Rectal smooth muscle tissue (tissue), 1 donor: ENCODE measurements at regions not wholly inside any gene's neighbourhood (a gene's known extent, or its start where the extent isn't known, plus 50 kb on each side); places are given as distances from the start of the nearest gene placed in this dataset.

ENCODE experiments used
- H3K27ac ChIP-seq: one replicate; pipeline ENCODE4 v1.7.0; 2013; ENCODE audit warnings: low read depth, low read length, inconsistent platforms
- H3K27me3 ChIP-seq: one replicate; pipeline ENCODE4 v1.7.0; 2013; ENCODE audit warnings: low read length; ENCODE audit not compliant: control insufficient read depth, insufficient read depth
- H3K36me3 ChIP-seq: one replicate; pipeline ENCODE4 v1.7.0; 2013; ENCODE audit warnings: low read length; ENCODE audit not compliant: control insufficient read depth, insufficient read depth
- H3K4me1 ChIP-seq: one replicate; pipeline ENCODE4 v1.7.0; 2013; ENCODE audit warnings: low read length; ENCODE audit not compliant: control insufficient read depth, insufficient read depth
- H3K4me3 ChIP-seq: one replicate; pipeline ENCODE4 v1.7.0; 2013; ENCODE audit warnings: low read length
- H3K9ac ChIP-seq: one replicate; pipeline ENCODE4 v1.7.0; 2013; ENCODE audit warnings: low read length

DNA sequence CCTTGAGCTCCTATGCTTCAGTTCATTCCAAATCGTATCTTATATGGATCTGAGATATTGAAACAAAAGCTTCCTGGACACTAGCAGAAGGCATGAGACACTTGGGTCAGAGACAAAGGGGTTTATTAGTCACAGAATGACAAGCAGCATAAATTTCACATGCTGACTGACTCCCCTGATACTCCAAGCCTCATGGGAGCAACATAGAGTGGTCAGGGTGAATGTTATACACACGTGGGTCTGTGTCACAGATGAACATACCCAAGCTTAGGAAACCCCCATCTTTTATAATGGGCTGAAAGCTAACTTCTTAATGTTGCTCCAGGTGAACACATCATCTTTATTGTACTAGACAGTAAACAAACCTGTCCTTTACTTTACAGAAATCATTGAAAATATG lies 599.9 kb upstream of the RGS18 start:
- Histone ChIP-seq H3K27ac (no peak overlapping the region), H3K4me1 (no peaks in the 10 kb centered on the region), H3K27me3 (no peaks in the 10 kb centered on the region), H3K4me3 (no peak overlapping the region), H3K9ac (no peak overlapping the region), H3K36me3 (no peaks in the 10 kb centered on the region)

DNA sequence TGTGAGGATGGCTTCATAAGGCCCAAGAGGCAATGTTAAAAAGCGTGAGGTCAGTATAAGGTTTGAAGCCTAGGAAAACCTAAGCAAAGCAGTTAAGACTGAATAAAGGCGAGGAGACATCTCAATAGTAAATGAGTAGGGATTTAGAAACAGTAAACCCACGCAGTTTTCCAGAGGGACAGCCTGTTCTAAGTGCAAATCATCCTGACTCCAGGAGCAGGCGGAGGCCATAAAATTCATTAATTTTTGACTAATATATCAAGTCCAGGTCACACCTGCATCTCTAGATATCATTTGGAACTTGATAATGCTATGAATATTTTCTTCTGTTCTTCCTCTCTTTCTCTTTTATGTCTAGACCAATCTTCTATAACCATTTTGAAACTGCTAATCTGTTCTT lies 597.0 kb upstream of the RGS18 start:
- H3K36me3 ChIP-seq, result no peaks in the 10 kb centered on the region
- H3K27ac ChIP-seq, result no peak overlapping the region
- H3K4me1 ChIP-seq, result no peaks in the 10 kb centered on the region
- H3K9ac ChIP-seq, result no peak overlapping the region
- H3K4me3 ChIP-seq, result no peak overlapping the region
- H3K27me3 ChIP-seq, result no peaks in the 10 kb centered on the region

DNA sequence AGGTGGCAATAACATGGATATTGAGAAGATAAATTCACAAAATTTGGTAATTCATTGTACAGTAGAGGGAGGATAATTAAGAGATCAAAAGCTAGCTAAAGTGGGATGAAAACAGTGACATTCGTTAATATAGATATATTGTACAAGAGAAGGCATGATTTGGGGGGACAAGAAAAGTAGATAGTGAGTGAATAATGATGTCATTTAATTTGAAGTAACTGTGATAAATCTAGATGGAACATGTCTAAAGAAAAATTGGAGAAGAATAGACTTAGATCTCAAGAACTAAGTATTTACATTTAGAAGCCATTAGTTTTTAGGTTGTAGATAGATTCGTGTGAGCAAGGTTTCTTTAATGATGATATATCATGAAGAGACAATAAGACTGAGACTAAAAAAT lies 594.0 kb upstream of the RGS18 start:
- H3K4me1 ChIP-seq, result no peaks in the 10 kb centered on the region
- H3K27me3 ChIP-seq, result no peaks in the 10 kb centered on the region
- no peak overlapping the region for H3K9ac ChIP-seq
- H3K36me3 ChIP-seq, result no peaks in the 10 kb centered on the region
- H3K4me3 ChIP-seq, result no peak overlapping the region
- H3K27ac ChIP-seq, result no peak overlapping the region

DNA sequence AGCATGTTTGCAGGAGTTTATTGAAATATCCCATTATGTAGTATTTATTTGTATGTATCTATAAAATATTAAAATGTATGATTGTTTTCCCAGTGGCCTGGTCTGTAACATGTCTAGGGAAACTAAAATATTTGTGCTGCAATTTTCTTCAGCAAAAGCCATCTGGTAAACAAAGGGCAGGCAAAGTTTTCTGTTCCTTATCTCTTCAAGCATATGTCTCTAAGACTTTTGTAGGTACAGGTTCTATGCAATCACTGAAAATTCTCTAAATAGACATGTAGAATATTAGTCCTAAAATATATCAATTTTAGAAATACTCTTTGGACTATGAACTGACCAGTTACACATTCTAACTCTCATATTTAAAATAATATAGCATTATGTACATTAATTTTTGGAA lies 585.8 kb upstream of the RGS18 start:
- Histone ChIP-seq H3K4me1 (no peaks in the 10 kb centered on the region), H3K36me3 (no peaks in the 10 kb centered on the region), H3K27me3 (no peaks in the 10 kb centered on the region), H3K27ac (no peak overlapping the region), H3K4me3 (no peak overlapping the region), H3K9ac (no peak overlapping the region)

DNA sequence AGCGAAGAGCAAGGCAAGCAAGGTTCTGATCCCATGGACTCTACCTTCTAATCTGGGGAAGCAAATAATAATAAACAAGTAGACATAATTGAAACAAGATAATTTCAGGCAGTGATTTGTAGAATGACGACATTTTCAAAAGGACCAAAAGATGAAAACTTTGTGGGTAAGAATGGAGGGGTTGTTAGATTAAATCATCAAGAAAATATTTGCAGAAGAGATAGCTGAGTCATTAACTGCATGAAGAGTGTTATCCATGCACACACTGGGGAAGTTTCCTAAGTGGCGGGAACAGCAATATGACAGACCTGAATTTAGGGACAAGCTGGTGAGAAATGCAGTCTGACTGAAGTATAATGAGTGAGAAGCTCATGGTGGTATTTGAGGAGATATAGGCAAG lies 583.1 kb upstream of the RGS18 start:
- Histone ChIP-seq H3K4me1 (no peaks in the 10 kb centered on the region), H3K27ac (no peak overlapping the region), H3K27me3 (no peaks in the 10 kb centered on the region), H3K4me3 (no peak overlapping the region), H3K36me3 (no peaks in the 10 kb centered on the region), H3K9ac (no peak overlapping the region)

DNA sequence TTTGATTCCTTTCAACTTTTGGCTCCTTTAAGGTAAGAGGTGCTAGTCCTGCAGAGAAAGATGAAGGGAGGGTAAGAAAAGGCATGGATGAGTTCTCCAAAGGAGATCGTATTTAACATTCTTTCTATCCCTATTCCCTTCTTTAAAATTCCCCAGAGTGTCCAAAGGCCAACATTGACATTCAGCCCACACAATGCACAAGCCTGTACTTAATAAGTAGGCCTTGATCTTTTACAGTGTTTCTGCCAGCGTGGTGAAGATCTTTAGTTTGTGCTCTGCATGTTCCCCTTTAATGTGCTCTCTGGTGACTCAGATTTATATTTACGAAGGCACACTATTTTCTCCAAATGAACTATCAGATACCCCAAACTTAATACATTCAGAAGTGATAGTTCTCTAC lies 582.5 kb upstream of the RGS18 start:
- Histone ChIP-seq H3K27ac (no peak overlapping the region), H3K36me3 (no peaks in the 10 kb centered on the region), H3K4me3 (no peak overlapping the region), H3K4me1 (no peaks in the 10 kb centered on the region), H3K27me3 (no peaks in the 10 kb centered on the region), H3K9ac (no peak overlapping the region)

DNA sequence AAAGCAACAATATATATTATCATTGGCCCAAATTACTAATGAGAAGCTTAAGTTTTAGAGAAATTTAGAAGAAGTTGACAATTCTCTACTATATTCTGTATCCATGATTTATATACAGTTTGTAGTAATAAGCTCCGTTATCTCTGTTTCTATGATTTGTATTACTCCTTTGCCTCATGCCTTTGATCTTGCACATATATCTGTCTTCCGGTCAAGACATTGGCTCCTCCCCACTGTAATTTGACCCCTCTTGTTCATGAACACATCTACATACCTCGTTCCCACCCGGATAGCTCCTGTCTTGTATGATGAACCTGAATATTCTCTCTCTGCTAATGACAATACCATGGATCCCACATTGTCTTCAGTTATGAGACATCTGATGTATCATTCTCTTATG lies 581.0 kb upstream of the RGS18 start:
- Histone ChIP-seq H3K4me1 (no peaks in the 10 kb centered on the region), H3K36me3 (no peaks in the 10 kb centered on the region), H3K9ac (no peak overlapping the region), H3K4me3 (no peak overlapping the region), H3K27me3 (no peaks in the 10 kb centered on the region), H3K27ac (no peak overlapping the region)

DNA sequence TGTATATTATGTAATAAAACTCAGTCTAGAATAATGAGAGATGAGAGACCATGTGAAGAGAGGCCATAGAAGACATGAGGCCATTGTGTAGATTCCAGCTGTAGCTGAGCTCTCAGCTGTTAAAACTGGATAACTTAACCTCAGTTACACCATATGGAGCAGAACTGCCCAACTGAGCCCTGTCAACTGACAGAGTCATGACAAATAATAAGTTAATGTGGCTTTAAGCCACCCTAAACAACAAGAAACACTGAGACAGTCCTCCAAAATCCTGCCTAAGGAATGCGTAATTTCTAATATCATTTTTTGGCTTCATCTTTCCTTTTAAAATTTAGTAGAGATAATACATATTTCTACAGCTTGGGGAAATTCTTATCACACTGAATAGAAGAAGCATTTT lies 580.0 kb upstream of the RGS18 start:
- H3K27me3 ChIP-seq, result no peaks in the 10 kb centered on the region
- H3K9ac ChIP-seq, result no peak overlapping the region
- H3K4me3 ChIP-seq, result no peak overlapping the region
- no peaks in the 10 kb centered on the region for H3K36me3 ChIP-seq
- H3K27ac ChIP-seq, result no peak overlapping the region
- no peaks in the 10 kb centered on the region for H3K4me1 ChIP-seq

DNA sequence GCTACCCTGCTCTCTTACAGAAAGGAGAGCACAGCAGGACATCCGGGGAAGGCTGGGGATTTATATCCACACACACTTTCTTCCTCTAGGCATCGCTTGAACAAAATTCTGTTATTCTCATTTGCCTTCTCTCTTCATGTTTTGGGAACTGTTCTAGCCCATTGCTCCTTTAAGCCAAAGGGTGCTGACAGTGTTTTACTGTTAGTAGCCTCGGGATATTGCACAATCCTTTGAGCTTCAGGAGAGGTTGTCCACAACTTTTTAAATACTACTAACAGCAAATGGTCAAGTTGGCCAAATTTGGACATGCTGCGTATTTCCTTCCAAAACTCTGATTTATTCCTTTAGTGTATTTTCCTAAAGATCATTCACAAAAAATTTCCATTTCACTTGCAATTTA lies 579.2 kb upstream of the RGS18 start:
- no peaks in the 10 kb centered on the region for H3K27me3 ChIP-seq
- no peak overlapping the region for H3K27ac ChIP-seq
- no peak overlapping the region for H3K9ac ChIP-seq
- no peaks in the 10 kb centered on the region for H3K36me3 ChIP-seq
- no peak overlapping the region for H3K4me3 ChIP-seq
- H3K4me1 ChIP-seq, result no peaks in the 10 kb centered on the region

DNA sequence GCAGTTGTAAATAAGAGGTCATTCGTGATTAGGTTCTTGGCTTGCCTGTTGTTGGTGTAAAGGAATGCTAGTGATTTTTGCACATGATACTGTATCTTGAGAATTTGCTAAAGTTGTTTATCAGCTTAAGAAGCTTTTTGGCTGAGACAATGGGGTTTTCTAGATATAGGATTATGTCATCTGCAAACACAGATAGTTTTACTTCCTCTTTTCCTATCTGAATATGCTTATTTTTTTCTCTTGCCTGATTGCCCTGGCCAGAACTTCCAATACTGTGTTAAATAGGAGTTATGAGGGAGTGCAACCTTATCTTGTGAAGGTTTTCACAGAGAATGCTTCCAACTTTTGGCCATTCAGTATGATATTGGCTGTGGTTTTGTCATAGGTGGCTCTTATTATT lies 576.1 kb upstream of the RGS18 start:
- Histone ChIP-seq H3K27me3 (no peaks in the 10 kb centered on the region), H3K36me3 (no peaks in the 10 kb centered on the region), H3K27ac (no peak overlapping the region), H3K9ac (no peak overlapping the region), H3K4me3 (no peak overlapping the region), H3K4me1 (no peaks in the 10 kb centered on the region)

DNA sequence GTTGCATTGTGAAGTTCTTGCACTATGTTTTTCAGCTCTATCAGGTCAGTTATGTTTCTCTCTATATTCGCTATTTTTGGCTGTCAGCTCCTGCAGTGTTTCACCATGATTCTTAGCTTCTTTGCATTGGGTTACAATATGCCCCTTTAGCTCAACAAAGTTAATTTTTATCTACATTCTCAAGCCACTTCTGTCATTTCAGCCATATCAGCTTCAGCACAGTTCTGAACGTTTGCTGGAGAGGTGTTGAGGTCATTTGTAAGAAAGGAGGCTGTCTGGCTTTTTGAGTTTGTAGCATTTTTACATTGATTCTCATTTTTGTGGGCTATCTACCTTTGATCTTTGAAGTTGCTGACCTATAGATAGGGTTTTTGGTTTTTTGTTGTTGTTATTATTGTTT lies 573.2 kb upstream of the RGS18 start:
- Histone ChIP-seq H3K9ac (no peak overlapping the region), H3K27ac (no peak overlapping the region), H3K27me3 (no peaks in the 10 kb centered on the region), H3K36me3 (no peaks in the 10 kb centered on the region), H3K4me3 (no peak overlapping the region), H3K4me1 (no peaks in the 10 kb centered on the region)

DNA sequence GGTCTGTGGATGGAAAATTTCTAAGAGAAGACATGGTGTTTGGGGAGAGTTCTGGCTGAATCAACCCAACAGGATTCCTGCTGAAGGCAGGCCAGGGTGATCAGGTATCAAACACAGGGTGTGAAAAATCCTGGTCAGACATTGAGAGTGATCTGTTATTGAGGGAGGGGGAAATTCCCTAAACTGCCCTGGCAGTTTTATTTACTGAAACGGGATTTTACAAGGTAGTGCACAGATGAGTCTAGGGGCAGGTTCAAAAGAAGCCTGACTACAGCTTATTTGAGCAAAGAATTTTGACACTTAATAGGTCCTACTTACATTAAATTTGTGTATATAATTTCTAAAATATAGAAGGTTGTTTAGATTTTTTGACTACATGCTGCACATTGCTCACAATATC lies 569.4 kb upstream of the RGS18 start:
- Histone ChIP-seq H3K36me3 (no peaks in the 10 kb centered on the region), H3K4me1 (no peaks in the 10 kb centered on the region), H3K27ac (no peak overlapping the region), H3K4me3 (no peak overlapping the region), H3K9ac (no peak overlapping the region), H3K27me3 (no peaks in the 10 kb centered on the region)

DNA sequence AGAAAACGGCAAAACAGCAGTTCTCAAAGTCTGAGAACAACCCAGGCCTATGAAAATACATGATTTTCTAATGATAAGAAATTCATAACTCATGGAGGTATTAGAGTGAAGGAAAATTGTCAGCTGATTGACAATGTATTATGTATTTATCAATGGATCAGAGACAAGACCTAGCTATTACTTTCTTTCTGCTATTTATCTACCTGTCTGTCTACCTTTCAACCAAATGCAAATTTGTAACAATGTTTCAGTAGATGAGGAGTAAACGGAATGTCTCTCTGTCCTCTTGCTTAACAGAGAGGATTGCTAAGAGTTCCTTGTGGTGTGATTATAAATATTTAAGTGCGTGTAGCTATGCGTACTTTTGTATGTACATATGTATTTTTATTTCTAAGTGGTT lies 568.7 kb upstream of the RGS18 start:
- Histone ChIP-seq H3K27ac (no peak overlapping the region), H3K9ac (no peak overlapping the region), H3K4me3 (no peak overlapping the region), H3K27me3 (no peaks in the 10 kb centered on the region), H3K36me3 (no peaks in the 10 kb centered on the region), H3K4me1 (no peaks in the 10 kb centered on the region)

DNA sequence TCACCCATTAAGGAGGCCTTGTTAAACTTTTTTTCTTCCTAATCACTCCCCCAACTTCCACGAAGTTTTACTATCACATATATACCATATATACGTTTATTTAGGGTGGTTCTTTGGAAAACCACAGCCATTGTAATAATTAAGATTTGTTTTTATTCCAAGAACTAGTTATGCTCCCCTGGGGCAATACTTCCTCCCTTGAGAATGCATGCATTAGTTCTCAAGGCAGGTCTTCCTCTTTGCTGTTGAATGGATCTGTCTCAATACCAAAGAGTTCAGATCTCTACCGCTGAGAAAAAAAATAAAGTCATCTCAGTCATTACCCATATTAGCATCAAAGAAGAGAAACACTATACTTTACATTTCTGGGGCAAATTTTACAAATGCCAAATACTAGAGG lies 567.7 kb upstream of the RGS18 start:
- H3K9ac ChIP-seq, result no peak overlapping the region
- no peak overlapping the region for H3K4me3 ChIP-seq
- H3K27ac ChIP-seq, result no peak overlapping the region

More for the DNA sequence above, 567.7 kb upstream of the RGS18 start:
- Histone ChIP-seq H3K36me3 (no peaks in the 10 kb centered on the region), H3K27me3 (no peaks in the 10 kb centered on the region), H3K4me1 (no peaks in the 10 kb centered on the region)
